ENCODE measurements at regions not wholly inside any gene's neighbourhood (a gene's known extent, or its start where the extent isn't known, plus 50 kb on each side); places are given as distances from the start of the nearest gene placed in this dataset.

GRCh38 chr10:64070241-64070640 is 549.0 kb downstream of the REEP3 start:
- TF ChIP-seq CTCF (IDR thresholded peaks at IDR 0.05) (no peak), POLR2A (IDR thresholded peaks at IDR 0.05) (no peak), POLR2AphosphoS5 (IDR thresholded peaks at IDR 0.05) (no peak)
- Histone ChIP-seq H3K27ac (no peak overlapping the region), H3K4me1 (replicated peaks) (no peaks in the 10 kb centered on the region), H3K36me3 (no peaks in the 10 kb centered on the region), H3K4me3 (no peak overlapping the region), H3K9me3 (no peaks in the 10 kb centered on the region), H3K27me3 (replicated peaks; ENCODE audit: insufficient read depth) (no peaks in the 10 kb centered on the region)
- no peak for DNase-seq (ENCODE audit: low spot score)
- WGBS, result 42% methylated on average over 1 of the region's 1 CpG
- intact Hi-C loops (cut with DNase I), result no loop called here

- Histone ChIP-seq H3K4me3 (no peak overlapping the region), H3K36me3 (no peaks in the 10 kb centered on the region), H3K9me3 (no peaks in the 10 kb centered on the region), H3K27me3 (replicated peaks; ENCODE audit: insufficient read depth) (no peaks in the 10 kb centered on the region), H3K4me1 (replicated peaks) (no peaks in the 10 kb centered on the region), H3K27ac (no peak overlapping the region)
- WGBS, result 48% methylated on average over 5 of the region's 5 CpGs
- intact Hi-C loops (cut with DNase I), result no loop called here
- no peak for DNase-seq (ENCODE audit: low spot score)
- no peak for TF ChIP-seq CTCF (IDR thresholded peaks at IDR 0.05)
- no peak for TF ChIP-seq POLR2A (IDR thresholded peaks at IDR 0.05)
- no peak for TF ChIP-seq POLR2AphosphoS5 (IDR thresholded peaks at IDR 0.05)
Measured at GRCh38 chr10:64071218-64071617, 550.0 kb downstream of the REEP3 start.

- no peaks in the 10 kb centered on the region for H3K9me3 ChIP-seq
- H3K27ac ChIP-seq, result no peak overlapping the region
- DNase-seq (ENCODE audit: low spot score), result no peak
- H3K36me3 ChIP-seq, result no peaks in the 10 kb centered on the region
- no peak overlapping the region for H3K4me3 ChIP-seq
- no peak for TF ChIP-seq CTCF (IDR thresholded peaks at IDR 0.05)
- WGBS, result 98% methylated on average over 2 of the region's 2 CpGs
- intact Hi-C loops (cut with DNase I), result no loop called here
- H3K4me1 ChIP-seq (replicated peaks), result no peaks in the 10 kb centered on the region
- no peaks in the 10 kb centered on the region for H3K27me3 ChIP-seq (replicated peaks; ENCODE audit: insufficient read depth)
Measured at GRCh38 chr10:64075604-64076003, 554.4 kb downstream of the REEP3 start.

GRCh38 chr10:64076322-64076940 is 555.2 kb downstream of the REEP3 start:
- WGBS, result 81% methylated on average over 7 of the region's 7 CpGs
- Histone ChIP-seq H3K9me3 (no peaks in the 10 kb centered on the region), H3K36me3 (no peaks in the 10 kb centered on the region), H3K4me3 (no peak overlapping the region), H3K27ac (no peak overlapping the region), H3K27me3 (replicated peaks; ENCODE audit: insufficient read depth) (no peaks in the 10 kb centered on the region), H3K4me1 (replicated peaks) (no peaks in the 10 kb centered on the region)
- DNase-seq (ENCODE audit: low spot score), result no peak
- intact Hi-C loops (cut with DNase I), result no loop called here
- no peak for TF ChIP-seq POLR2A (IDR thresholded peaks at IDR 0.05)
- no peak for TF ChIP-seq POLR2AphosphoS5 (IDR thresholded peaks at IDR 0.05)
- no peak for TF ChIP-seq CTCF (IDR thresholded peaks at IDR 0.05)

- no peak overlapping the region for H3K27ac ChIP-seq
- WGBS, result 16% methylated on average over 1 of the region's 1 CpG
- TF ChIP-seq CTCF (IDR thresholded peaks at IDR 0.05) (no peak), POLR2A (IDR thresholded peaks at IDR 0.05) (no peak), POLR2AphosphoS5 (IDR thresholded peaks at IDR 0.05) (no peak)
- H3K4me1 ChIP-seq (replicated peaks), result no peaks in the 10 kb centered on the region
- H3K27me3 ChIP-seq (replicated peaks; ENCODE audit: insufficient read depth), result no peaks in the 10 kb centered on the region
- no peak for DNase-seq (ENCODE audit: low spot score)
- no peaks in the 10 kb centered on the region for H3K9me3 ChIP-seq
- H3K4me3 ChIP-seq, result no peak overlapping the region
- no peaks in the 10 kb centered on the region for H3K36me3 ChIP-seq
- intact Hi-C loops (cut with DNase I), result no loop called here
Measured at GRCh38 chr10:64079341-64079740, 558.1 kb downstream of the REEP3 start.
